ENCODE measurements at regions not wholly inside any gene's neighbourhood (a gene's known extent, or its start where the extent isn't known, plus 50 kb on each side); places are given as distances from the start of the nearest gene placed in this dataset.

DNA sequence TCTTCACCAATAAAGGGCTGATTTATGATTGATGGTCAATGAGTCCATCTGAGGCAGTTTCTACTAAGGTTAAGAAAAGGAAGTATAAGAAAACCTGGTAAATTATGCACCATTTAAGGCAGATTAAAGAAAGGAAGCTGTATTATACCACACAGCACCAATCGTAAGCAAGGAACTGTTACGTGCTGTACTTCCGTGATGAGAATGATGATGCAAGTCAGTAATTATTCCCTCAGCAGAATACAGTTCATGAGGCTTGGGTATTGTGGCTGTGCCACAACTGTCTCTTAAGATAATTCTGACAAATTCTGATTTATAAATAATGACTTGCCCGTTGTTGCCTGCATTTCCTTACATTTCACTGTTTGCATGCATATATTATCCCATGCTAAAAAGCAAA is 699.0 kb downstream of the HDGFL1 start (continued):
- TF ChIP-seq SNRNP70 (IDR thresholded peaks at IDR 0.05; ENCODE audit: low read depth, low read length) (no peak), ZNF34 (CRISPR knock-in tag; IDR thresholded peaks at IDR 0.05; ENCODE audit: borderline replicate concordance) (no peak)

- no peak overlapping the region for H3K9ac ChIP-seq (ENCODE audit: insufficient read depth, low read depth, low read length)
- no peak overlapping the region for H2AFZ ChIP-seq (ENCODE audit: low read length)
- DNase-seq (ENCODE audit: low spot score) (no peak), FAIRE-seq (no peak), ATAC-seq (no peak)
- no peak overlapping the region for H3K4me3 ChIP-seq (replicated peaks in 1 of 3; ENCODE audit: insufficient read depth in 1 of 3, low read depth in 2 of 3, low read length in 3 of 3)
- ChIA-PET CTCF (ENCODE audit: low intra/inter-chr PET ratio, low total read pairs) (no interaction called here), POLR2A (no interaction called here)
- no peaks in the 10 kb centered on the region for H3K79me2 ChIP-seq (ENCODE audit: insufficient read depth, low read length)
- TF ChIP-seq RBM22 (optimal IDR thresholded peaks at IDR 0.05; ENCODE audit: low read length), result no peak
- peak; percentile 46; the same call in 1 of the 2 replicates for TF ChIP-seq CEBPB (IDR thresholded peaks at IDR 0.05; ENCODE audit: borderline replicate concordance, low read depth, low read length)
- no peak overlapping the region for H3K27ac ChIP-seq (ENCODE audit: extremely low read length, insufficient read depth, low read length)
- 1% methylated on average over 3 of the region's 3 CpGs for WGBS (ENCODE audit: low lambda C conversion rate)
- no peaks in the 10 kb centered on the region for H3K36me3 ChIP-seq (replicated peaks in 1 of 2; ENCODE audit: control insufficient read depth in 1 of 2, insufficient read depth in 2 of 2, low read length in 2 of 2)
- H3K4me2 ChIP-seq (ENCODE audit: low read depth, low read length), result no peak overlapping the region
- intact Hi-C loops (cut with micrococcal nuclease; ENCODE audit: unreplicated experiment) (no loop called here), in situ Hi-C loops (cut with HindIII; ENCODE audit: extremely low pct_ligation_motif_present, low pct_unique_long_range_greater_than_20kb) (no loop called here)
- H4K20me1 ChIP-seq (ENCODE audit: insufficient read depth, low read length), result no peaks in the 10 kb centered on the region
- no TSS peak for BruUV-seq (replicated peaks)
- H3K27me3 ChIP-seq (ENCODE audit: control insufficient read depth in 1 of 2, insufficient read depth in 2 of 2, low read length in 2 of 2), result no peaks in the 10 kb centered on the region
- H3K9me3 ChIP-seq (ENCODE audit: low read length), result peaks cover 94% of the 10 kb centered on the region
- H3K4me1 ChIP-seq (ENCODE audit: insufficient read depth, low read length), result no peaks in the 10 kb centered on the region
Measured at GRCh38 chr6:23269436-23269835, 700.1 kb downstream of the HDGFL1 start.

GRCh38 chr6:23272536-23272935 is 703.2 kb downstream of the HDGFL1 start:
- Histone ChIP-seq H3K9me3 (ENCODE audit: low read length) (peaks cover 89% of the 10 kb centered on the region), H3K4me1 (ENCODE audit: insufficient read depth, low read length) (no peaks in the 10 kb centered on the region), H3K27me3 (ENCODE audit: control insufficient read depth in 1 of 2, insufficient read depth in 2 of 2, low read length in 2 of 2) (no peaks in the 10 kb centered on the region), H3K4me3 (replicated peaks in 1 of 3; ENCODE audit: insufficient read depth in 1 of 3, low read depth in 2 of 3, low read length in 3 of 3) (no peak overlapping the region), H3K9ac (ENCODE audit: insufficient read depth, low read depth, low read length) (no peak overlapping the region), H4K20me1 (ENCODE audit: insufficient read depth, low read length) (no peaks in the 10 kb centered on the region), H3K79me2 (ENCODE audit: insufficient read depth, low read length) (no peaks in the 10 kb centered on the region), H3K27ac (ENCODE audit: extremely low read length, insufficient read depth, low read length) (no peak overlapping the region), H3K4me2 (ENCODE audit: low read depth, low read length) (no peak overlapping the region), H3K36me3 (replicated peaks in 1 of 2; ENCODE audit: control insufficient read depth in 1 of 2, insufficient read depth in 2 of 2, low read length in 2 of 2) (no peaks in the 10 kb centered on the region), H2AFZ (ENCODE audit: low read length) (no peak overlapping the region)
- POLR2A ChIA-PET, result no interaction called here
- no TSS peak for BruUV-seq (replicated peaks)
- TF ChIP-seq ZNF770 (CRISPR knock-in tag; IDR thresholded peaks at IDR 0.05), result no peak
- no peak for TF ChIP-seq POLR2A (IDR thresholded peaks at IDR 0.05; ENCODE audit: insufficient read depth in 1 of 2, low read depth in 2 of 2, low read length in 2 of 2)
- FAIRE-seq (no peak), ATAC-seq (no peak), DNase-seq (ENCODE audit: low spot score) (no peak)
- intact Hi-C loops (cut with micrococcal nuclease; ENCODE audit: unreplicated experiment), result no loop called here
- in situ Hi-C loops (cut with HindIII; ENCODE audit: extremely low pct_ligation_motif_present, low pct_unique_long_range_greater_than_20kb), result no loop called here
- CTCF ChIA-PET (ENCODE audit: low intra/inter-chr PET ratio, low total read pairs), result no interaction called here

All from HepG2 (cell line).